ENCODE measurements at regions not wholly inside any gene's neighbourhood (a gene's known extent, or its start where the extent isn't known, plus 50 kb on each side); places are given as distances from the start of the nearest gene placed in this dataset.

- DNase-seq (ENCODE audit: low spot score) = no peak
These were observed 90.4 kb upstream of the BMPER start for GRCh38 chr7:33814936-33815335.

DNA sequence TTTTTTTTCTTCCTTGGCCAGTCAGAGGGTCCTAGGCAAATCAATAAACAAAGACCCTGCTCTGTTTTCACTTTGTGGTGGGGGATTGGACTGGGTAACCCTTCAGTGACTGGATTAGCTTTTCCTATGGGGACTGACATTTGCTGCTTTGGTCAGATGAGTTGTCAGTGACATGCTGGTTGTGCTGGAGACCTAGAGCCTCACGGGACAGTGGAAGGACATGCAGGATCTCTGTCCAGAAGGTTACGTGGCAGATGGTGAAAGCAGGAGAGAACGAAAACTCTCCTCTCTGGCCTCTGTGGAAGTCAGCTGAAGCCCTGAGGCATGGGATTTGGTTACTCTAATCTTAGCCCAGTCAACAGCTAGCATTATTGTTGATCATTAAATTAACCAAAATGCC lies 90.0 kb upstream of the BMPER start:
- no peak for DNase-seq (ENCODE audit: low spot score)

- no peak for DNase-seq (ENCODE audit: low spot score)
These were observed 89.2 kb upstream of the BMPER start for GRCh38 chr7:33816106-33816505.

- no peak for DNase-seq (ENCODE audit: low spot score)
These were observed 85.7 kb upstream of the BMPER start for GRCh38 chr7:33819658-33820057.

- no peak for DNase-seq (ENCODE audit: low spot score)
These were observed 85.1 kb upstream of the BMPER start for GRCh38 chr7:33820206-33820605.

GRCh38 chr7:33821970-33822369 lies 83.4 kb upstream of the BMPER start:
- no peak for DNase-seq (ENCODE audit: low spot score)

- no peak for DNase-seq (ENCODE audit: low spot score)
These were observed 81.4 kb upstream of the BMPER start for GRCh38 chr7:33823913-33824312.

- no peak for DNase-seq (ENCODE audit: low spot score)
These were observed 80.4 kb upstream of the BMPER start for GRCh38 chr7:33824911-33825459.

GRCh38 chr7:33825644-33826043 lies 79.7 kb upstream of the BMPER start:
- no peak for DNase-seq (ENCODE audit: low spot score)

GRCh38 chr7:33829536-33829935 lies 75.8 kb upstream of the BMPER start:
- no peak for DNase-seq (ENCODE audit: low spot score)

DNA sequence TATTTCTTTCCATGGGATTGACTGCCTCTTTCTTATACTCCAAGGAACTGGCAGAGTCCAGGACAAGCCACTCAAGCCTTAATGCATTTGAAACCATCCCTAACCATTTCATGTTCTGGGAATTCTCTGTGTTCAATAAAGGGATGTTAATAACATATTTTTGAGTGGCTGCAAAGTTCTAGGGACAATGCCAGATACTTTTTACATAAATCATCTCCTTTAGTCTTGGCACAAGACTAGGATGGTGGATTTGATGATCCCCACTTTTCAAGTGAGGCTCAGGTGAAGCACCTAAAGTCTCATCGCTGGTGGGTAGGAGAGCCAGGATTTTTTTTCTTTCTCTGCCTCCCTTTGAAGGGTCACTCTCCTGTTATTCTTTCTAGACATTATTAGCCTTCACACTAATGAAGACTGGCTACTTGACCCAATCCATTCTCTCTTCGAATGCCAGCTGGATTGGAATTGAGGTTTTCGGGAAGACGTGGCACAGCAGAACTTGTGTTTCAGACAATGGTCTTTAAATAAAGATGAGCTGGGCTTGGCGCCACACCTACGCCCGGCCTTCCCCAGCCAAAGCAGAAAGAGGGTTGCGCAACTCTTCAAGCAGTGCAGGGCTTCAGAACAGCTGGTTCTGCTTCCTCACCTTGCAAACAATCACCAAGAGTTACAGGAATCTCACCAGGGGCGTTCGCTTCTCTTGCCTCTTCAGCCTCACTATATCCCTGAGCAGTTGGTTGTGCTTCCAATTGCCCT lies 73.8 kb upstream of the BMPER start:
- DNase-seq (ENCODE audit: low spot score) = no peak

DNA sequence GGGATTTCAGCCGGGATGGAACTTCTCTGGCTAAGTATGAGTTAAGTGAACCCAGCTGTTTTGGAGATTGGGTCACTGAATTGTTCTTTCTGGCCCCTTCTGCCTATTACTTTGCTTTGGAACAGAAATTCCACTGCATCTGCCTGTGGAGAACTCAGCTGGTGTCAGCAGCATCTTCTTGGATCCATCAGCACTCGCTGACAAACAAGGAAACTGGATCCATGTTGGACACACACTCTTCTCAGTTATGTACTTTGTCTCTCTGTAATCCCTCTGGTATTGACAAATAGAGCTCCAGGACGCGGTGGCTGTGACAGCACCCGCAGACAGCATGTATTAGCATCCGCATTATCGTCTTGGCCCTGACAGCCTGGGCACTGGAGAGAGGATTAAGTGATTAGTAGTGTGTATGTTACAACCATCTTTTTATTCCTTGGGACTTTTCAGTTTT lies 73.0 kb upstream of the BMPER start:
- no peak for DNase-seq (ENCODE audit: low spot score)

DNA sequence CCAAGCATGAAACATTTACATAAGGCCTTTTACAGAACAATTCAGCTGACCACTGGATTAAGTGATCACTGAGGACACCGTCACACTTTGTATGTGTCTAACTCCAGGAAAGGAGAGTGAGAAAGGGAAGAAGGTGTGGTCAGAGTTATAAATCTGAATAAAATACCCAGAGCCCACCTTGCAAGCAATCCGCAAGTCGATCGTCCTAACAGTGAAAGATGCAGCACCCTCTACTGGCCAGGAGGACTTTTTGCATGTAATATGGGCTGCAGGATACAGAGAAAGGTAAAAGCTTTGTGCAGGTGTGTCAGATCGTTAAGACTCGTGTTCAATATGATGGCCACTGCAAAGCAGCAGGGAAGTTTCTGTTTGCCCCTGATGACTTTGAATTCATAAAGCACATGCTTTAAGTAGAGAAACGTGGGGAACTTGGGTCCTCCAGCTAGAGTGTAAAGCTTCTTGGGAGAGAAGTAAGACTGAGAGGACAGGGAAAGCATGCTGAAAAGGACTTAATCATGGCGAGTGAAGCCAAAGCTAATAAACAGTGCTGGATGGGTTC lies 68.5 kb upstream of the BMPER start:
- no peak for DNase-seq (ENCODE audit: low spot score)

- DNase-seq (ENCODE audit: low spot score) = no peak
These were observed 67.9 kb upstream of the BMPER start for GRCh38 chr7:33837356-33837851.

DNA sequence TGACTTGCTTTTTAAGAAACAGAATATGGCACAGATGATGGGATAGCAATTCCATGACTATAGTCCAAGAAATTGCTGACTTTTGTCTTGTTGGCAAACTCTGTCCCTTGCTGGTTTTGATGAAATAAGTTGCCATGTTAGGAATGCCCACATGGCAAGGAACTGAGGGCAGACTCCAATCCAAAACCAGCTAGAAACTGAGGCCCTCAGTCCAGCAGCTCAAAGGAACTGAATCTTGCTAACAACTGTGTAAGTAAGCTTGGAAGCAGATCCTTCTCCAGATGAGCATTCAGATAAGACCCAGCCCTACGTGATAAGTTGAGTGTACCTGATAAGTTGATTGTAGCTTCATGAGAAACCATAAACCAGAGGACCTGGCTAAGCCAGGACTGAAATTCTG lies 64.3 kb upstream of the BMPER start:
- no peak for DNase-seq (ENCODE audit: low spot score)

- no peak for DNase-seq (ENCODE audit: low spot score)
These were observed 63.6 kb upstream of the BMPER start for GRCh38 chr7:33841705-33842129.

- DNase-seq (ENCODE audit: low spot score) = no peak
These were observed 63.2 kb upstream of the BMPER start for GRCh38 chr7:33842150-33842549.

GRCh38 chr7:33845991-33846509 lies 59.3 kb upstream of the BMPER start:
- no peak for DNase-seq (ENCODE audit: low spot score)

DNA sequence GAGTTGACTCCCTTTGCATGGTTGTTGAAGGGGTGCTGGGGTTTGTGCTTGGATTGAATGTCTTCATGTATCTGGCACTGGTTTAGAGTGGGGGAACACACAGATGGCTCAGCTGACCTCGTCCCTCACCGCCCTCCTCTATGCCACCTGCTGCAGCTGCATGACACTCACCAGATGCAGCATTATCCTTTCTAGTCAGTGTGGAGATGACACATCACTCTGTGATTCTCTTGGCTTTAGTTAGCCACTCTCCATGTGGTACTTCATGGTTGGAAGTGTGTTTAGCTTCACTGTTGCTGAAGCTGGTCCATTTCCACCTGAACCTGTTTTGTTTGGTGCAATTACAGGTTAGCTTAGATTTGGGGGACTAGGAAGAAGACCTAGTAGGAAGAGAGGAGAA lies 56.3 kb upstream of the BMPER start:
- no peak for DNase-seq (ENCODE audit: low spot score)

- DNase-seq (ENCODE audit: low spot score) = no peak
These were observed 55.3 kb upstream of the BMPER start for GRCh38 chr7:33849971-33850559.

DNA sequence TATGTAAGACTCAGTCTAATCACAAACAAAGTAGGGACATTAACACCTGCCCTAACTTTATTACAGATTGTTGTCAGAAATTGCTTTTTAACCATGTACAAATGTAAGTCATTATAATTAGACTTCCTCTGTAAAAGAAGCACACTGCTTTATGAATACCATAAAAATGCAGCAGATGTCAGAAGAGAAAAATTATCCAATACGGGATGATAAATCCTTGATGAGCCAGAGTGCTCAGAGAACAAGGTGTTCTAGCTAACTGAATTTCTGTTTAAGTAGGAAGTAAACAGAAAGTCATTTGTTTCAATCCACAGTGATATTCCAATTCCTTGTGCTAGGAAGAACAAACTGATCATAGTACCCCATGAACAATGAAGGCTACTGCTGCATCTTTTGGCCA lies 54.6 kb upstream of the BMPER start:
- DNase-seq (ENCODE audit: low spot score) = no peak

DNA sequence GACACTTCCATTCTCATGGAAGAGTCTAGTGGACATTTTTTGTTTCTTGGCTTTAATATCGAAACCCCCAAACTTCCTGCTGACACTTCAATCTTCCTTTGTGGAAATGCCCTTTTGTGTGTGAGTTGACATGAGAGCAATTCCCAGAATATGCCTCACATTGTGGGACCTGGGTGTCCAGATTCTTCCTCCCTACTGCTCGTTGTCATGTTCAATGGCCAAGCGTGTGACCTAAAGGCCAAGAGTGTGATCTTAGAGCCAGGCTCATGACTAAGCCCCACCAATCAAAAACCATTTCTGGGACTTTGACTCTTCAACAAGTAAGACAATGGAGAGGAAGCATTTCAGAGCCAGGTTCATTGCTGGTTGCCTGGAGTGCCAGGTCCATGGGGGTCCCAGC lies 52.5 kb upstream of the BMPER start:
- DNase-seq (ENCODE audit: low spot score) = no peak
